Adrenal gland (tissue), 5 donors: ENCODE measurements at regions not wholly inside any gene's neighbourhood (a gene's known extent, or its start where the extent isn't known, plus 50 kb on each side); places are given as distances from the start of the nearest gene placed in this dataset.

Experiments
- POLR2A ChIP-seq, 2 donors: fragments of 450-650 bp; IDR thresholded peaks; one replicate each; pipeline ENCODE4 v1.6.1; 2017; ENCODE audit warnings: antibody characterized with exemption in 2 of 2, mild to moderate bottlenecking in 2 of 2, moderate library complexity in 1 of 2
- TF ChIP-seq, protein P1 (sequence below), 6 experiments: fragments of 450-650 bp in 4 of 6; fragments of 200-600 bp in 2 of 6; sonication (generic) in 1 of 6; IDR thresholded peaks; 1 replicate in 5 of 6; 2 replicates in 1 of 6; pipeline versions ENCODE4 v1.5.1 to v1.8.0; 2016 to 2021; ENCODE audit warnings: antibody characterized with exemption in 6 of 6, mild to moderate bottlenecking in 2 of 6, moderate library complexity in 1 of 6
- donor health status: DM: no; HTN: no; CAD: no.

DNA sequence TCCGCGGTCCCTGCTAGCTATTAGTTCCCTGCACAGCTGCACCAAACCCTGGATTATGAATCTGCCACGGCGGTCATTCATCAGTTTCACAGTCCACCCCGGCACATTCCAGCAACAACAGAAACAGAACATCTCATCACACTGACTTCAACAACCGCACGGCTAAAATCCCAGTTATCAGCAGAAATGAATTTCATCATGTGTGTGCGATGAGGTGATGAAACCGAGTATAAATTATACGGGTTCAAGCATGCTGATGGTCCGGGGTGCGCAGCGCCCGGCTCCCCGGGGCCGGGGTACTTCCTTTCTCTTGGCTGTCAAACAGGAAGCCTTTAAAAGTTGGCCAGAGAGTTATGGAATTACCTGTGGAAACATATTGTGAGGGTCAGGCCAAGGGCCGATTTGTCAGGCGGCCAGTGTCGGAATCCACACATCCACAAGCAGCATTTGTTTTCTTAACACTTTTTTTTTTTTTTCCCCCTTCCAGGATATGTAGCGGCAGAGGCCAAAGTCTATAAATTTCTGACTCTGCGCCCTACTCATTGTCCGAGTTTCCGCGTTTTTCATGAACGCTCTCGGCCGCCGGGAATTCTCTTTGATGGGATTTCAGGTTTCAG is 420.9 kb upstream of the MGMT start:
- TF ChIP-seq, protein P1, sequence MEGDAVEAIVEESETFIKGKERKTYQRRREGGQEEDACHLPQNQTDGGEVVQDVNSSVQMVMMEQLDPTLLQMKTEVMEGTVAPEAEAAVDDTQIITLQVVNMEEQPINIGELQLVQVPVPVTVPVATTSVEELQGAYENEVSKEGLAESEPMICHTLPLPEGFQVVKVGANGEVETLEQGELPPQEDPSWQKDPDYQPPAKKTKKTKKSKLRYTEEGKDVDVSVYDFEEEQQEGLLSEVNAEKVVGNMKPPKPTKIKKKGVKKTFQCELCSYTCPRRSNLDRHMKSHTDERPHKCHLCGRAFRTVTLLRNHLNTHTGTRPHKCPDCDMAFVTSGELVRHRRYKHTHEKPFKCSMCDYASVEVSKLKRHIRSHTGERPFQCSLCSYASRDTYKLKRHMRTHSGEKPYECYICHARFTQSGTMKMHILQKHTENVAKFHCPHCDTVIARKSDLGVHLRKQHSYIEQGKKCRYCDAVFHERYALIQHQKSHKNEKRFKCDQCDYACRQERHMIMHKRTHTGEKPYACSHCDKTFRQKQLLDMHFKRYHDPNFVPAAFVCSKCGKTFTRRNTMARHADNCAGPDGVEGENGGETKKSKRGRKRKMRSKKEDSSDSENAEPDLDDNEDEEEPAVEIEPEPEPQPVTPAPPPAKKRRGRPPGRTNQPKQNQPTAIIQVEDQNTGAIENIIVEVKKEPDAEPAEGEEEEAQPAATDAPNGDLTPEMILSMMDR (IDR thresholded peaks at IDR 0.05), result no peak
- TF ChIP-seq POLR2A (IDR thresholded peaks at IDR 0.05), result no peak
